Nephron (organoid): ENCODE measurements at regions not wholly inside any gene's neighbourhood (a gene's known extent, or its start where the extent isn't known, plus 50 kb on each side); places are given as distances from the start of the nearest gene placed in this dataset.

Source experiments
- H3K27ac Mint-ChIP-seq, 3 experiments: 2 replicates each; pipeline ENCODE4 v1.8.0; 2020; ENCODE audit warnings: mixed read lengths in 3 of 3, mild to moderate bottlenecking in 2 of 3, moderate library complexity in 1 of 3
- H3K27me3 Mint-ChIP-seq: 2 replicates; pipeline ENCODE4 v1.8.0; 2021; ENCODE audit warnings: low read depth, mild to moderate bottlenecking, moderate library complexity, mixed read lengths
- H3K36me3 Mint-ChIP-seq: 2 replicates; pipeline ENCODE4 v1.8.0; 2020; ENCODE audit warnings: low read depth, mixed read lengths
- H3K4me1 Mint-ChIP-seq: 2 replicates; pipeline ENCODE4 v1.8.0; 2020; ENCODE audit warnings: mixed read lengths
- H3K4me3 Mint-ChIP-seq, 3 experiments: 2 replicates each; pipeline ENCODE4 v1.8.0; 2020; ENCODE audit warnings: mild to moderate bottlenecking in 3 of 3, mixed read lengths in 3 of 3, moderate library complexity in 2 of 3
- H3K9me3 Mint-ChIP-seq: 2 replicates; pipeline ENCODE4 v1.8.0; 2020; ENCODE audit warnings: mixed read lengths
- CTCF ChIP-seq, 3 experiments: fragments of 200-600 bp; sonication (generic); IDR thresholded peaks; one replicate each; pipeline ENCODE4 v1.5.0; 2021; ENCODE audit warnings: antibody characterized with exemption in 3 of 3; ENCODE audit not compliant: unreplicated experiment in 3 of 3

- Mint-ChIP-seq H3K27me3 (no peaks in the 10 kb centered on the region), H3K27ac (no peak overlapping the region), H3K4me1 (no peaks in the 10 kb centered on the region), H3K9me3 (no peaks in the 10 kb centered on the region), H3K4me3 (no peak overlapping the region), H3K36me3 (no peaks in the 10 kb centered on the region)
- no peak for TF ChIP-seq CTCF (IDR thresholded peaks at IDR 0.05; ENCODE audit: unreplicated experiment in 3 of 3)
Observed at GRCh38 chr5:58239045-58239444, 220.8 kb downstream of the PLK2 start.

- H3K4me1 Mint-ChIP-seq, result no peaks in the 10 kb centered on the region
Observed at GRCh38 chr5:58236498-58236897, 223.4 kb downstream of the PLK2 start.

GRCh38 chr5:58235299-58235698 lies 224.6 kb downstream of the PLK2 start:
- Mint-ChIP-seq H3K27ac (no peak overlapping the region), H3K36me3 (no peaks in the 10 kb centered on the region), H3K4me3 (no peak overlapping the region), H3K9me3 (no peaks in the 10 kb centered on the region), H3K27me3 (no peaks in the 10 kb centered on the region), H3K4me1 (no peaks in the 10 kb centered on the region)
- no peak for TF ChIP-seq CTCF (IDR thresholded peaks at IDR 0.05; ENCODE audit: unreplicated experiment in 3 of 3)

More at GRCh38 chr5:58236498-58236897, 223.4 kb downstream of the PLK2 start:
- no peaks in the 10 kb centered on the region for H3K9me3 Mint-ChIP-seq
- H3K4me3 Mint-ChIP-seq, result no peak overlapping the region
- H3K27me3 Mint-ChIP-seq, result no peaks in the 10 kb centered on the region
- TF ChIP-seq CTCF (IDR thresholded peaks at IDR 0.05; ENCODE audit: unreplicated experiment in 3 of 3), result no peak
- H3K27ac Mint-ChIP-seq, result no peak overlapping the region
- H3K36me3 Mint-ChIP-seq, result no peaks in the 10 kb centered on the region

GRCh38 chr5:58232130-58232529 lies 227.8 kb downstream of the PLK2 start:
- Mint-ChIP-seq H3K9me3 (no peaks in the 10 kb centered on the region), H3K27me3 (no peaks in the 10 kb centered on the region), H3K27ac (no peak overlapping the region), H3K36me3 (no peaks in the 10 kb centered on the region), H3K4me1 (no peaks in the 10 kb centered on the region), H3K4me3 (no peak overlapping the region)
- TF ChIP-seq CTCF (IDR thresholded peaks at IDR 0.05; ENCODE audit: unreplicated experiment in 3 of 3), result no peak

GRCh38 chr5:58231041-58231440 lies 228.8 kb downstream of the PLK2 start:
- Mint-ChIP-seq H3K4me1 (no peaks in the 10 kb centered on the region), H3K36me3 (no peaks in the 10 kb centered on the region), H3K27me3 (no peaks in the 10 kb centered on the region), H3K4me3 (no peak overlapping the region), H3K27ac (no peak overlapping the region), H3K9me3 (peaks cover 2% of the 10 kb centered on the region)
- TF ChIP-seq CTCF (IDR thresholded peaks at IDR 0.05; ENCODE audit: unreplicated experiment in 3 of 3), result no peak

GRCh38 chr5:58228896-58229295 lies 231.0 kb downstream of the PLK2 start:
- H3K27me3 Mint-ChIP-seq, result no peaks in the 10 kb centered on the region
- no peak overlapping the region for H3K27ac Mint-ChIP-seq
- H3K4me1 Mint-ChIP-seq, result no peaks in the 10 kb centered on the region
- H3K36me3 Mint-ChIP-seq, result no peaks in the 10 kb centered on the region
- peaks cover 2% of the 10 kb centered on the region for H3K9me3 Mint-ChIP-seq
- H3K4me3 Mint-ChIP-seq, result no peak overlapping the region
- TF ChIP-seq CTCF (IDR thresholded peaks at IDR 0.05; ENCODE audit: unreplicated experiment in 3 of 3), result no peak
